CD14-positive monocyte (primary cell): ENCODE measurements at regions not wholly inside any gene's neighbourhood (a gene's known extent, or its start where the extent isn't known, plus 50 kb on each side); places are given as distances from the start of the nearest gene placed in this dataset.

Source experiments
- DNase-seq, 3 donors: peaks; one replicate each; pipeline ENCODE4 v3.0.0-alpha.2; 2011 to 2022
- H2AFZ ChIP-seq: 2 replicates; pipeline ENCODE4 v1.6.0; 2012; ENCODE audit warnings: mild to moderate bottlenecking, low read depth, low read length, inconsistent platforms; ENCODE audit not compliant: insufficient read depth, poor library complexity, severe bottlenecking
- H3K27ac ChIP-seq, 2 donors: 1 replicate in 1 of 2; 2 replicates in 1 of 2; pipeline ENCODE4 v1.5.1; 2012 to 2013; ENCODE audit warnings: low read length in 2 of 2, control low read depth in 1 of 2, inconsistent platforms in 1 of 2, low read depth in 1 of 2, mild to moderate bottlenecking in 1 of 2
- H3K27me3 ChIP-seq, 2 donors: one replicate each; pipeline versions ENCODE4 v1.6.0 to v1.6.1; 2011 to 2013; ENCODE audit warnings: low read length in 2 of 2; ENCODE audit not compliant: control insufficient read depth in 2 of 2, insufficient read depth in 2 of 2
- H3K36me3 ChIP-seq, 2 donors: replicated peaks in 1 of 2; 1 replicate in 1 of 2; 2 replicates in 1 of 2; pipeline versions ENCODE4 v1.5.1 to v1.6.1; 2012 to 2013; ENCODE audit warnings: low read length in 2 of 2, control low read depth in 1 of 2, inconsistent platforms in 1 of 2, mild to moderate bottlenecking in 1 of 2; ENCODE audit not compliant: insufficient read depth in 2 of 2, control insufficient read depth in 1 of 2
- H3K4me1 ChIP-seq, 2 donors: 1 replicate in 1 of 2; 2 replicates in 1 of 2; pipeline versions ENCODE4 v1.5.1 to v1.6.1; 2012 to 2013; ENCODE audit warnings: low read length in 2 of 2, control low read depth in 1 of 2, inconsistent platforms in 1 of 2, mild to moderate bottlenecking in 1 of 2, moderate library complexity in 1 of 2; ENCODE audit not compliant: insufficient read depth in 2 of 2, control insufficient read depth in 1 of 2
- H3K4me2 ChIP-seq: replicated peaks from 2 replicates; pipeline ENCODE3; 2012; ENCODE audit warnings: low read length, moderate library complexity, mild to moderate bottlenecking; ENCODE audit not compliant: poor library complexity, severe bottlenecking; ENCODE audit errors: extremely low read depth
- H3K4me3 ChIP-seq, 3 experiments: fragments of 200-600 bp in 1 of 3; sonication (generic) in 1 of 3; replicated peaks in 1 of 3; 1 replicate in 2 of 3; 2 replicates in 1 of 3; pipeline ENCODE4 v1.5.1; 2011 to 2013; ENCODE audit warnings: low read length in 3 of 3, mild to moderate bottlenecking in 3 of 3, control low read depth in 2 of 3, low read depth in 2 of 3, inconsistent platforms in 1 of 3, moderate library complexity in 1 of 3
- H3K79me2 ChIP-seq: 2 replicates; pipeline ENCODE4 v1.6.0; 2012; ENCODE audit warnings: mild to moderate bottlenecking, control low read depth, inconsistent platforms, low read length, moderate library complexity; ENCODE audit not compliant: insufficient read depth
- H3K9ac ChIP-seq: 2 replicates; pipeline ENCODE4 v1.6.0; 2017; ENCODE audit warnings: low read length, mild to moderate bottlenecking; ENCODE audit not compliant: insufficient read depth, poor library complexity, severe bottlenecking
- H3K9me3 ChIP-seq, 2 donors: replicated peaks in 1 of 2; 1 replicate in 1 of 2; 2 replicates in 1 of 2; pipeline versions ENCODE4 v1.5.1 to v1.6.1; 2012 to 2013; ENCODE audit warnings: low read length in 2 of 2, control low read depth in 1 of 2; ENCODE audit not compliant: control insufficient read depth in 1 of 2, insufficient read depth in 1 of 2
- H4K20me1 ChIP-seq: 2 replicates; pipeline ENCODE4 v1.6.0; 2012; ENCODE audit warnings: mild to moderate bottlenecking, low read length, control low read depth, moderate library complexity; ENCODE audit not compliant: insufficient read depth
- H3K27ac Mint-ChIP-seq, 7 donors: one replicate each; pipeline ENCODE4 v1.8.0; 2020; ENCODE audit warnings: mild to moderate bottlenecking in 7 of 7, mixed read lengths in 7 of 7, moderate library complexity in 6 of 7, inconsistent platforms in 2 of 7
- H3K27me3 Mint-ChIP-seq, 3 donors: one replicate each; pipeline ENCODE4 v1.8.0; 2021 to 2022; ENCODE audit warnings: low read depth in 3 of 3, mild to moderate bottlenecking in 3 of 3, mixed read lengths in 3 of 3, moderate library complexity in 3 of 3, inconsistent platforms in 1 of 3
- H3K36me3 Mint-ChIP-seq, 2 donors: one replicate each; pipeline ENCODE4 v1.8.0; 2020; ENCODE audit warnings: mixed read lengths in 2 of 2, inconsistent platforms in 1 of 2, mild to moderate bottlenecking in 1 of 2
- H3K4me1 Mint-ChIP-seq: one replicate; pipeline ENCODE4 v1.8.0; 2020; ENCODE audit warnings: mild to moderate bottlenecking, mixed read lengths
- H3K4me3 Mint-ChIP-seq, 2 donors: one replicate each; pipeline ENCODE4 v1.8.0; 2020; ENCODE audit warnings: mild to moderate bottlenecking in 2 of 2, mixed read lengths in 2 of 2, moderate library complexity in 1 of 2
- H3K9me3 Mint-ChIP-seq, 7 donors: one replicate each; pipeline ENCODE4 v1.8.0; 2020 to 2022; ENCODE audit warnings: mixed read lengths in 7 of 7, mild to moderate bottlenecking in 6 of 7, moderate library complexity in 6 of 7, inconsistent platforms in 2 of 7
- CTCF ChIP-seq: fragments of 200-600 bp; IDR thresholded peaks from one replicate; pipeline ENCODE4 v1.8.0; 2022; ENCODE audit warnings: antibody characterized with exemption, mild to moderate bottlenecking
- WGBS: methylation state at CpG from one replicate; pipeline ENCODE4 v1.1.5; 2013; ENCODE audit warnings: missing lambda C conversion rate; ENCODE audit not compliant: insufficient coverage; 5-methylcytosine and 5-hydroxymethylcytosine counted together
- intact Hi-C, 2 donors: fragments of 100-400 bp; cut with micrococcal nuclease; formaldehyde crosslinking; loops; one replicate each; pipeline versions ENCODE4 v1.15.0 to v1.15.1; 2023

- H4K20me1 ChIP-seq: no peaks in the 10 kb centered on the region
- H3K9me3 ChIP-seq: no peaks in the 10 kb centered on the region
- Mint-ChIP-seq H3K4me1 (no peaks in the 10 kb centered on the region), H3K9me3 (peaks cover 0 to 2% (median 0%) of the 10 kb centered on the region in 7 donors), H3K36me3 (no peaks in the 10 kb centered on the region), H3K27me3 (peaks cover 0 to 5% (median 1%) of the 10 kb centered on the region in 3 donors), H3K4me3 (no peak overlapping the region), H3K27ac (no peak overlapping the region)
- no peaks in the 10 kb centered on the region for H3K79me2 ChIP-seq
- H2AFZ ChIP-seq: no peak overlapping the region
- 100% methylated on average over 1 of the region's 5 CpGs for WGBS
- no peak for DNase-seq
- H3K4me1 ChIP-seq: no peaks in the 10 kb centered on the region
- H3K4me2 ChIP-seq: no peak overlapping the region
- H3K27ac ChIP-seq: no peak overlapping the region
- H3K9ac ChIP-seq: no peak overlapping the region
- intact Hi-C loops: no loop called here
- no peaks in the 10 kb centered on the region for H3K36me3 ChIP-seq
- no peak overlapping the region for H3K4me3 ChIP-seq
- no peaks in the 10 kb centered on the region for H3K27me3 ChIP-seq
- no peak for TF ChIP-seq CTCF
These were observed 128.8 kb downstream of the GPAT3 start for GRCh38 chr4:83664741-83665140.

- Histone ChIP-seq H2AFZ (no peak overlapping the region), H3K4me3 (no peak overlapping the region), H3K9ac (no peak overlapping the region), H3K79me2 (no peaks in the 10 kb centered on the region), H3K4me2 (no peak overlapping the region), H3K36me3 (no peaks in the 10 kb centered on the region), H3K27me3 (no peaks in the 10 kb centered on the region), H3K27ac (no peak overlapping the region), H4K20me1 (no peaks in the 10 kb centered on the region), H3K9me3 (no peaks in the 10 kb centered on the region), H3K4me1 (no peaks in the 10 kb centered on the region)
- Mint-ChIP-seq H3K27me3 (peaks cover 0 to 5% (median 1%) of the 10 kb centered on the region in 3 donors), H3K4me1 (no peaks in the 10 kb centered on the region), H3K4me3 (no peak overlapping the region), H3K27ac (no peak overlapping the region), H3K36me3 (no peaks in the 10 kb centered on the region), H3K9me3 (peaks cover 0 to 2% (median 0%) of the 10 kb centered on the region in 7 donors)
- intact Hi-C loops: no loop called here
- DNase-seq: no peak
- 97% methylated on average over 5 of the region's 10 CpGs for WGBS
- no peak for TF ChIP-seq CTCF
These were observed 128.2 kb downstream of the GPAT3 start for GRCh38 chr4:83664071-83664470.
